ENCODE measurements at regions not wholly inside any gene's neighbourhood (a gene's known extent, or its start where the extent isn't known, plus 50 kb on each side); places are given as distances from the start of the nearest gene placed in this dataset.

GRCh38 chr6:33911488-33911887 is 107.7 kb upstream of the MLN start:
- WGBS = 96% methylated on average over 6 of the region's 6 CpGs
- no peak overlapping the region for H3K4me3 ChIP-seq
- no peaks in the 10 kb centered on the region for H3K4me1 ChIP-seq (replicated peaks)
- H3K9me3 ChIP-seq = no peaks in the 10 kb centered on the region
- intact Hi-C loops (cut with DNase I) = no loop called here
- H3K27ac ChIP-seq = no peak overlapping the region
- TF ChIP-seq, protein P1, sequence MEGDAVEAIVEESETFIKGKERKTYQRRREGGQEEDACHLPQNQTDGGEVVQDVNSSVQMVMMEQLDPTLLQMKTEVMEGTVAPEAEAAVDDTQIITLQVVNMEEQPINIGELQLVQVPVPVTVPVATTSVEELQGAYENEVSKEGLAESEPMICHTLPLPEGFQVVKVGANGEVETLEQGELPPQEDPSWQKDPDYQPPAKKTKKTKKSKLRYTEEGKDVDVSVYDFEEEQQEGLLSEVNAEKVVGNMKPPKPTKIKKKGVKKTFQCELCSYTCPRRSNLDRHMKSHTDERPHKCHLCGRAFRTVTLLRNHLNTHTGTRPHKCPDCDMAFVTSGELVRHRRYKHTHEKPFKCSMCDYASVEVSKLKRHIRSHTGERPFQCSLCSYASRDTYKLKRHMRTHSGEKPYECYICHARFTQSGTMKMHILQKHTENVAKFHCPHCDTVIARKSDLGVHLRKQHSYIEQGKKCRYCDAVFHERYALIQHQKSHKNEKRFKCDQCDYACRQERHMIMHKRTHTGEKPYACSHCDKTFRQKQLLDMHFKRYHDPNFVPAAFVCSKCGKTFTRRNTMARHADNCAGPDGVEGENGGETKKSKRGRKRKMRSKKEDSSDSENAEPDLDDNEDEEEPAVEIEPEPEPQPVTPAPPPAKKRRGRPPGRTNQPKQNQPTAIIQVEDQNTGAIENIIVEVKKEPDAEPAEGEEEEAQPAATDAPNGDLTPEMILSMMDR (IDR thresholded peaks at IDR 0.05) = no peak
- TF ChIP-seq POLR2A (IDR thresholded peaks at IDR 0.05) = no peak
- TF ChIP-seq POLR2AphosphoS5 (IDR thresholded peaks at IDR 0.05) = no peak
- H3K36me3 ChIP-seq = no peaks in the 10 kb centered on the region
- DNase-seq (ENCODE audit: low spot score) = no peak
- no peaks in the 10 kb centered on the region for H3K27me3 ChIP-seq (replicated peaks; ENCODE audit: insufficient read depth)

GRCh38 chr6:33910594-33910993 is 106.8 kb upstream of the MLN start:
- no peaks in the 10 kb centered on the region for H3K9me3 ChIP-seq
- intact Hi-C loops (cut with DNase I) = no loop called here
- H3K27me3 ChIP-seq (replicated peaks; ENCODE audit: insufficient read depth) = no peaks in the 10 kb centered on the region
- TF ChIP-seq POLR2A (IDR thresholded peaks at IDR 0.05) (no peak), POLR2AphosphoS5 (IDR thresholded peaks at IDR 0.05) (no peak)
- TF ChIP-seq, protein P1 (IDR thresholded peaks at IDR 0.05) = no peak
- H3K4me3 ChIP-seq = no peak overlapping the region
- 97% methylated on average over 5 of the region's 5 CpGs for WGBS
- no peaks in the 10 kb centered on the region for H3K36me3 ChIP-seq
- no peak overlapping the region for H3K27ac ChIP-seq
- no peaks in the 10 kb centered on the region for H3K4me1 ChIP-seq (replicated peaks)
- no peak for DNase-seq (ENCODE audit: low spot score)

- no peaks in the 10 kb centered on the region for H3K4me1 ChIP-seq (replicated peaks)
- H3K27me3 ChIP-seq (replicated peaks; ENCODE audit: insufficient read depth) = no peaks in the 10 kb centered on the region
- no peak overlapping the region for H3K4me3 ChIP-seq
- no peaks in the 10 kb centered on the region for H3K9me3 ChIP-seq
- intact Hi-C loops (cut with DNase I) = no loop called here
- no peak overlapping the region for H3K27ac ChIP-seq
- TF ChIP-seq POLR2A (IDR thresholded peaks at IDR 0.05) (no peak), POLR2AphosphoS5 (IDR thresholded peaks at IDR 0.05) (no peak)
- TF ChIP-seq, protein P1 (IDR thresholded peaks at IDR 0.05) = no peak
- H3K36me3 ChIP-seq = no peaks in the 10 kb centered on the region
- DNase-seq (ENCODE audit: low spot score) = no peak
- WGBS = 92% methylated on average over 11 of the region's 11 CpGs
Measured at GRCh38 chr6:33909737-33910136, 105.9 kb upstream of the MLN start.

- Histone ChIP-seq H3K27me3 (replicated peaks; ENCODE audit: insufficient read depth) (no peaks in the 10 kb centered on the region), H3K9me3 (no peaks in the 10 kb centered on the region), H3K4me3 (no peak overlapping the region), H3K36me3 (no peaks in the 10 kb centered on the region), H3K27ac (no peak overlapping the region), H3K4me1 (replicated peaks) (no peaks in the 10 kb centered on the region)
- intact Hi-C loops (cut with DNase I) = no loop called here
- TF ChIP-seq, protein P1 (IDR thresholded peaks at IDR 0.05) = no peak
- TF ChIP-seq POLR2A (IDR thresholded peaks at IDR 0.05) (no peak), POLR2AphosphoS5 (IDR thresholded peaks at IDR 0.05) (no peak)
- 60% methylated on average over 4 of the region's 4 CpGs for WGBS
- DNase-seq (ENCODE audit: low spot score) = no peak
Measured at GRCh38 chr6:33908025-33908424, 104.2 kb upstream of the MLN start.

- DNase-seq (ENCODE audit: low spot score) = no peak
- Histone ChIP-seq H3K27ac (no peak overlapping the region), H3K4me1 (replicated peaks) (no peaks in the 10 kb centered on the region), H3K27me3 (replicated peaks; ENCODE audit: insufficient read depth) (no peaks in the 10 kb centered on the region), H3K4me3 (no peak overlapping the region), H3K36me3 (no peaks in the 10 kb centered on the region), H3K9me3 (no peaks in the 10 kb centered on the region)
- 81% methylated on average over 5 of the region's 5 CpGs for WGBS
- intact Hi-C loops (cut with DNase I) = no loop called here
- TF ChIP-seq POLR2A (IDR thresholded peaks at IDR 0.05) (no peak), POLR2AphosphoS5 (IDR thresholded peaks at IDR 0.05) (no peak)
- TF ChIP-seq, protein P1 (IDR thresholded peaks at IDR 0.05) = no peak
Measured at GRCh38 chr6:33907227-33907626, 103.4 kb upstream of the MLN start.
